ENCODE measurements at regions not wholly inside any gene's neighbourhood (a gene's known extent, or its start where the extent isn't known, plus 50 kb on each side); places are given as distances from the start of the nearest gene placed in this dataset.
"Not testable (repeated sequence)": the region's sequence is repeated elsewhere in the genome, so short reads cannot be mapped to it uniquely, and the experiment has no call there.

DNA sequence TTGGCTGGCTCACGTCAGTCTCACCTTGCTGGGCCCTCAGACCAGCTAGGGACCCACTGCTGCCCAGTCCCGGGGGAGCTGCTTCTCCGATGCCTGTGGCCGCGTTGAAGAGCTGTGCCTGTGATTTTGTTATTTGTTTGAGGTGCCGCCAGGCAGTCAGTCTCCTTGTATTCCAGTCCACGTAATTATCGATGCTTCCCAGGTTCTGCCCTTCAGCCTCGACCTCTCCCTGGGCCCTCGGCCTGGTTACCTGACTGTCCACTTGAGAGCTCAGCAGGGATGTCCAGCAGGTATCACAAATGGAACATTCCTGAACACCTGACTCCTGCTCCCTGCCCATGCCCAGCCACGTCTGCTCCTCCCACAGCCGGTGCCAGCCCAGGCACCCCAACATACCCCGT lies 195.9 kb upstream of the HS6ST1 start:
- DNase-seq = no peak

DNA sequence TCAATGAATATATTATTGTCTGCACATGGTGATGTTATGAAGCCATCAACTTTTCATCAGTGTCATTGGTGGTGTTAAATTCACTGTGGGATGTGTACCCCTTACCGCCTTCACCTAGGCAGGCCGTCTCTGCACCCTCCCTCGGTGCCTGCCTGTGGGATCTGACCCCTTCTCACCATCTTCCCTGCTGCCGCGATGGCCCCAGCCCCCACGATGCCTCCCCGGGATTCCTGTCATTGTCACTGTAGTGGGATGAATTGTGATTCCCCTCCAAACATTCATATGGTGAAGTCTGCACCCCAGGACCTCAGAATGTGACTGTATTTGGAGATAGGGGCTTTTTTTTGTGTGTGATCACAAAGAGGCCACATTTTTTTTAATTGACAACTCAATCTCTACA lies 198.3 kb upstream of the HS6ST1 start:
- no peak for DNase-seq

DNA sequence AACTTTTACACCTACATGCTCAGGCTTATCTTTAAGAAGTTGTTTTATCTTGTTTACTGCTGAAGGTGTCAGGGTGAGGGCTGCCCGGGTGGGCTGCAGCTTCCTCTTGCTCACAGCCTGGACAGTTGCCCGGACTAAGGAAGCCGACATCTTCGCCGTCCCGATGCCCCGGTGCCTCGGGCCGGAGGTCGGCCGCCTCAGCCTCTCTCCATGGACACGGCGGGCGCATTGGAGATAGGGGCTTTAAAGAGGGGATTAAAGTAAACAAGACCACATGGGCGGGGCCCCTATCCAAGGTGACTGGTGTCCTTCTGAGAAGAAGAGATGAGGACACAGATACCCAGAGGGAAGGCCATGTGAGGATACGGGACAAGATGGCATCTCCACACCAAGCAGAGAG lies 200.4 kb upstream of the HS6ST1 start:
- DNase-seq = not testable (repeated sequence)

DNA sequence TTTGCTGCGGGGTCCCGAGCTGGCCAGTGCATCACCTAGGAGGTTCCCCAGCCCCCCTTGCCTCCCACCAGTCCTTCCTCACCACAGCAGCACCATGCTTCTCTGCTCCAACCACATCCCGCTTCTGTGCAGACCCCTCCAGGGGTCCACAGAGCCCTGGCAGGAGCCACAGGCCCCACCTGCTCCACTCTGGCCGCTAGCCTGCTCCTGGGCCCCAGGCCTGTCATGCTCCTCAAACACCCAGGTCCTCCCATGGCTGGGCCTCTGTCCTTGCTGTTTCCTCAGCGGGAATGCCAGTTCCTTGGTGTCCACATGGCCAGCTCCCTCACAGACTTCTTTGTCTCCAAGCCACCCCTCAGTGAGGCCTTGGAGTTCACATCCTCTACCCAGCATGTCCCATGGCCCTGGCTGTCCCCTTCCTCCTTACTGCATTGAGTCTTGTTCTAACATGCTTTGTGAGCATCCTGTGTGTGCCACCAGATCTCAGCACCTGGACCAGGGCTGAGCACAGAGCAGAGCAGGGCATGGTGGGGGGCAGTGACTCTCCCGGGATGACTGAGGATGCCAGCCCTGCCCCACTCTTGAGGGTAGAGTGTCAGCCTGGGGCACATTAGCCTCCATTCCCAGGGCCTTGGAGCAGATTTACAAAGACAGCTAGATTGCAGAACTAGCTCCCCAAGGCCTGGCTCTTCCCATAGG lies 201.0 kb upstream of the HS6ST1 start:
- DNase-seq = no peak

DNA sequence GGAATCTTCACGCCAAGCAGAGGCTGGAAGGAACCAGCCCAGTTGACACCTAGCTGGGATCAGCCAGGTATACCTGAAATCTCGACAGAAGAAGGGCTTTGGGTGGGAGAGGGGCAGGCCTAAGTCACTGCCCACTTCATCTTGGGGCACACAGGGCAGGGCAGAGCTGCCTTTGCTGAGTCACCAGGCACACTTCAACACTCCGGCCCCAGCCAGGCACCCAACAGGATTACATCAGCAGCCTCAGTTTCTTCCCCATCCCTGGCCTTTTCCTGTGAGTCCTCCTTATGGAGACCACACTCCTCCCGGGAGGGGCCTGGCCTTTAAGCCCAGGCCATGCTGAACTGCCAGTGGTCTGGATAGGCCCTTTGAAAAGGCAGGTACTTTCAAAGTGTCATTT lies 201.7 kb upstream of the HS6ST1 start:
- DNase-seq = no peak

DNA sequence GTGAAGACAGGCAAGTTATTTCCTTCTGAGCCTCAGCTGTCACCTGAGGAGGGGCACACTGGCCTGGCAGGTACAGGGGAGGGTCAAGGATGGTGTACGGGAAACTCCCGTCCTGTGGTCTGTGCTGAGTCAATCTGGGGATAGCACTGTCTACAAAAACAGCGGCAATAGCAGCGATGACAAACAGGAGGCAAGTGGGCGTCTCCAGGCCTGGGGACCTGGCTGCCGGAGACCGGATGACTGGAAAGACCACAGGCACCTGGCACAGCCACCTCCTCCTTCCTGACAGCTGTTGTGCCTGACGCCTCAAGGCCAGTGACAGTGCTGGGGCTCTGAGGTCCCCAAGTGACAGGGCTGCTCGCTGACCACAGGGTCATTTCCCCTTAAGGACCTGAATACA lies 202.1 kb upstream of the HS6ST1 start:
- DNase-seq = no peak

DNA sequence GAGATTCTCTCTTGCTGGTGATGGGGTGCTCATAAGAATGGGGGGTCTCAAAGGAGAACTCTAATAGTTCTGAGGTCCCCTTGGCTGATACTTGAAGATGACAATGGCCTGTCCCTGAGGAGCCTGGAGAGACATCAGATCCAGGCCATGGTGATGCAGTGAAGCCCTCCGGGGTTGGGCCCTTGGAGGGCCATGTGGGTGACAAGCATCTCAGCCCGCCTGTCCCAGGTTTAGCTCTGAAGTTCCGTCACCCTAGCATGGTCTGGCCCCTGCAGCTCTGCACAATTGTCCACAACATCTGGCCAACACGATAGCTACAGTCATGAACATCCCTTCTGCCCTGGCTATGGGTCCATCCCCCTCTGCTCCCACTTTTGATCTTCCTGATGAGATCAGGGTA lies 202.8 kb upstream of the HS6ST1 start:
- DNase-seq = no peak

DNA sequence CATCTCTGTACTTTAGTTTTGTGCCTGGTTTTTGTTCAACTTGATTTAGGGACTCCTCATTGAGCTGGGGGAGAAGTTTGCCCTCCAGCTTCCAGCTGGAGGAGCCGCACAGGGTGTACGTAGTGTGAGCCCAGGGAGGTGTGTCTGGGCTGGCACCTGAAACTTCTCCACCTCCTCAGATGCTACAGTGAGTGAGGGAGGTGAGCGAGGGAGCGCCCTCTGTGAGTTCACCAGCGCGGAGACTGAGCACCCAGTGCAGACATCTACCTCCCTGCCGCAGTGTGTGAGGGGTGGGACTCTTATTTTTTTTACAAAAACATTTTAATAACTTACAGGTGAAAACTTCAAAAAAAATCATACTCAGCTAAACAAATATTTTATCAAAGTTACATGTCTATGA lies 204.2 kb upstream of the HS6ST1 start:
- DNase-seq = no peak

DNA sequence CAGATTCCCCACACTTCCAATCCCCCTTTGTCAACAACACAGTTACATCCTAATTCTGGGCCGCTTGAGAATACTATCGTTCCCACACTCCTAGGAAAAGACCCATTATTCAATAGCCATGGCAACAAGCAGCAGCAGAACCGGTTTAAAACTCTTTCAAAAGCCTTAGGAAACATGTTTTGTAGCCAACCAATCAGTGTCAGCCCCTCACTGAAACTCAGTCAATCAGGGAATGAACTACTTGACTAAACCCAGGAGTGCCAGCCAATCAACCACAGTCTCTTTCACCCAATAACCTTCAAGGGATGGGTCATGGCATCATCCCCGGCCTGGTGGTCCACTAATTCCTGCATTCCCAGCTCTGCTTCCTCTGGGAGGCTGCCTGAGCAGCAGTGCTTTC lies 204.8 kb upstream of the HS6ST1 start:
- no peak for DNase-seq

DNA sequence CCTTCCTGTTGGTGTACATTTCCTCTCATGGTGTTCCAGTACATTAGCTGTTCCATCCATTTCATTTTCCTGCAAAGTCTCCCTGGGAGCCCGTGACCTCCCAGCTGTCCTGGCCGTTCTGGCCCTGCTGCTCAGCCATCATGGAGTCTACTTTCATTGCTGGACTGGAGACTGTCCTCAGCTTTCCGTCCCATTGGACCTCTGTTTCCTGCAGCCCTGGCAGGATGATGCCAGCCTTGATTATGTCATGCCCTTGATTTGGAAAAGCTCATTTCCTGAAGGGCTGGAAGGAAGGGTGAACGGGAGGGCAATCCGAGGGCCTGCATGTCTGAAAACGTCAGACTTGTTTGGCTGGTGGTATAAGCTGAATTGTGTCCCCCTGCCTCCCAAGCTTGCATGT lies 205.5 kb upstream of the HS6ST1 start:
- DNase-seq = no peak

DNA sequence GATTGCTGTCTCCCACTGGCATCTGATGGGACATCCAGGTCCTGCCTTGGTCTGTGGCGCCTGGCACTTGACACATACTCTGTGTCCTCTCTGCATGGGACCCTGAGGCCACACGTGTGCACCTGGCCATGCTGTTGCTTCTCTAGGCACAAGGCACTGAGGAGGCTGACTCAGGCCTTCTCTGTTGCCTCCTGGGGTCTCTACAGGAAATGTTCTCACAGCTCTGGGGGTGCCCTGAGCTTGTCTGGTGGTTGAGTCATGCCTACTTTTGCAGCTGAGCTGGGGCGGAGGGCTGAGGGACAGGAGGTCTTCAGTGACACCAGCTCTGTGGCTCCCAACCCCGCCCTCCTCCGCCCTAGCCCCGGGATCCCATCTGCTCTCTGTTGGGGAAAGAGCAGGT lies 207.0 kb upstream of the HS6ST1 start:
- no peak for DNase-seq

DNA sequence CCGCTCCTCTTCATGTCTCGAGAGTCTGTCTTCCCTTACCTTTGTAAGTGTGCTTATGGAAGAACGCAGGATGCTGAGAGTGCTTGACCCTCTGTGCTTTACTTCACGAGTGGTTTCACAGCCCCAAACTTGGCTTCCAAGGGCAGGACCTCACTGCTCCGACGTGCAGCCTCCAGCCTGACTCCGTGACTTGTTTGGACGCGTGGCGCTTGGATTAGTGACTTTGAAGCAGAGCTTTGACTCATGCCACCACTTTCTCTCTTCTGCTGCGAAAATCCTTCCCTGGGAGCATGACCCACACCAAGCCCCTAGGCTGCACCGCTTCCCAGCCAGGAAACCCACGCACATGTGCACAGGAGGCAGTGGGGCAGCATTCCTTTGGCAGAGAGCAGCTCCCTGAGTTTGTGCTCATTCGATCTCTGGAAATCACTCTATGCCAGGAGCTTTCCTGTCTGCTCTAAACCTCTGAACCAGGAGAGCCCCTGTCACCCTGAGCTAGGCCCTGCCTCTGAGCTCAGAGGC lies 207.8 kb upstream of the HS6ST1 start:
- DNase-seq = no peak

DNA sequence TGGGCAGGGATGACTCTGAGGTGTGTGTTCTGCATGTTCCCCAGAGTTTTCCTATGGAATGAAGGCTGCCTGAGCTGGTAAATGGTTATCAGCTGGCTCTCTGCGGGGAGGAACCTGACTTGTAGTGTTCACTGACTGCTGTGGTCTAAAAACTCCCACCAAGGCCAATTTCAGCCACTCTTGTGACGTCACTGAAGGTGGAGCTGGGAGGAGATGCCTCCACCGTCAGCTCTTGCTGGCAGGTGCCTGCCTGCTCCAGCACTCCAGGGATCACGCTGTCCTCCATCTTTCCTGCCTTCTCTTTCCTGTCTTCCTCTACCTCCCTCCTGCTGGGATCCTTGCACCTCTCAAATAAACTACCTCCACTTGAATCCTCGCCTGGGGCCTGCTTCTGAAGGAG lies 209.5 kb upstream of the HS6ST1 start:
- DNase-seq = no peak

DNA sequence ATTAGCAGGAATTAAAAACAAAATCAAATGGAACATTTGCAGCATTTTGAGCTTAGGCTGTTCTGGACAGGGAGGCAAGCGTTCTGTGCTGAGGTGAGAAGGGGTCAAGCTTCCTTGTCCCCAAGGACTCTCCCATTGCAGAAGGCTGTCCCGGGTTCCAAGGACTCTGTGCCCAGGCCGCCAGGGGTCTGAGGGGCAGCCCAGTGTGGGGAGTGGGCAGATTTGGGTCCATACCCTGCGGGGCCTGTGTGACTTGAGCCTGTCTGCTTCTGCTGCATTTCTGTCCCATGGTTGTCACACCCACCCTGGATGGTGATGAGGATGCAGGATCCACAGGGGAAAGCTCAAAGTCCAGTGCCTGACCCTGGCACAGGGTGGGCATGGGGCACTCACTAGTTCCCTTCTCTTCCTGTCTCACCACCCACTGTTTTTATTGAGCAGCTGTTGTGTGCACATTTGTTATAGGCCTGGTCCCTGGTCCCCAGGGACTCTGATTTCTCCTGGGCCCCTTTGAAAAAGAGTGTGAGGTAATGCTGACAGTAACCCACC lies 211.4 kb upstream of the HS6ST1 start:
- DNase-seq = no peak

DNA sequence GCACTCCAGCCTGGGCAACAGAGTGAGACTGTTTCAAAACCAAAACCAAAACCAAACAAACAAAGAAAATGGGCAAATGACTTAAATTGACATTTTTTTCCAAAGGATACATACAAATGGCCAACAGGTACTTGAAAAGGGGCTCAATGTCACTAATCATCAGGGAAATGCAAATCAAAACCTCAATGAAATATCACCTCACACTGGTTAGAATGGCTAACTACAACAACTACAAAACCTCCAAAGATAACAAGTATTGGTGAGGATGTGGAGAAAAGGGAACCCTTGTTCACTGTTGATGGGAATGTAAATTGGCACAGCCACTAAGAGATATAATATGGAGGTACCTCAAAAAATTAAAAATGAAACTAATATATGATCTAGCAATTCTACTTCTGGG lies 213.2 kb upstream of the HS6ST1 start:
- no peak for DNase-seq

DNA sequence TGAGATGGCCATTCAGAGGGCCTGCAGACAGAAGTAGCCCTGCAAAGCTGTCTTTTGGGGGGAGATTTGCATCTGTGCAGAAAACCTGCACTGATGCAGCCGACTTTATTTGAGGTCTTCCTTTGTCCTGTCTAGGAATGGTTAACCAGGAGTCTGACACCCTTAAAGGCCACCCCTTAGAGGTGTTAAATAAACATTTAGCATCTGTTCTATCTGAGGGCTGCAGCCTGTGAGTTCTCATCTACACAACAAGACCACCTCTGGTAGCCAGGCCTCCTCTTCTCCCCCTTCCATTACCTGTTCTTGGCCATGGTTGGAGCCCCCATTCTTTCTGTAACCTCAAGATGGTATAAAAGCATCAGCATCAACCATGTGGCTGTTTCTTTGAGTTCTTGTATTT lies 214.4 kb upstream of the HS6ST1 start:
- no peak for DNase-seq

DNA sequence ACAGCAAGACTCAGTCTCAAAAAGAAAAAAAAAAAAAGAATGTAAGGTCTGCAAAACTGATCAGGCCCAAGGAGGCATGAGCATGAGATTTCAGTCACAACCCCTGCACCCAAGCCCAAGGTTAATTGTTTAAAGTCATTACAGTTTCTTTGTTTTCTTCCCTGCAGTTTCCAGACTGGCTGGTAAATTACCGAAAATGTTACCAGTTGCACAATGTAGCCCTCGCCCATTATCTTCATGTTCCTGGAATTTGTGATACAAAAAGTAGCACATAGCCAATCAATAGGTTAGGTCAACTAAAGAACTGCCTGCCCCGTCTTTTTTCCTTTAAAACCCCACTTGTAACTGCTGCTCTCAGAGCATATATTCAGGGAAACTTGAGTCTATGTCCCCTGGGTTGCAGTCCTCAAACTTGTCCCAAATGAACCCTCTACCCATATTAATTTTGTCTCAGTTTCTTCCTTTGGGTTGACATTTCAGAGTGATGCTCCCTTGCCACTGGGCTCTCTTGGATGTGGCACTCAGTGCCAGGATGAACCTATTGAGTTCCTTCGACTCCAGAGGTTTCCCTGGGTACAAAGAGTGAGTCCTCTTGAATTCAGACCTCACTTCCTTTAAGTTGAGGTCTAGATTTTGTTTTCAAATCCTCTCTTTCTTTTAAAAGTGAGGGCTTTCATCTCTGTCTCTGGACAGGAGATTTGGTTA lies 216.2 kb upstream of the HS6ST1 start:
- no peak for DNase-seq

DNA sequence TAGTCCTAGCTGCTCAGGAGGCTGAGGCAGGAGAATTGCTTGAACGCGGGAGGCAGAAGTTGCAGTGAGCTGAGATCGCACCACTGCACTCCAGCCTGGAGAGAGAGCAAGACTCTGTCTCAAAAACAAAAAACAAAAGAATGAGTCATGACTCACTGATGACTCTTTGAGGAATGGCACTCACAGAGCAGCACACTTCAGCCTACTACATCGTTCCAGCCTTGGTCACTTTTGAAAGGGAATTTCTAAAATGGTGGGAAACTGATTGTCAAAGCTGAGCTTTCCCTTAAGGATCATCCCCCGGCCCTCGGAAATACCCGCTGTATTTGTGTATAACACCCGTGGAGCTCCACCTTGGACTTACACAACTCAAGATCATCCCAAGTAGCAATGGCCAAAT lies 217.3 kb upstream of the HS6ST1 start:
- no peak for DNase-seq

DNA sequence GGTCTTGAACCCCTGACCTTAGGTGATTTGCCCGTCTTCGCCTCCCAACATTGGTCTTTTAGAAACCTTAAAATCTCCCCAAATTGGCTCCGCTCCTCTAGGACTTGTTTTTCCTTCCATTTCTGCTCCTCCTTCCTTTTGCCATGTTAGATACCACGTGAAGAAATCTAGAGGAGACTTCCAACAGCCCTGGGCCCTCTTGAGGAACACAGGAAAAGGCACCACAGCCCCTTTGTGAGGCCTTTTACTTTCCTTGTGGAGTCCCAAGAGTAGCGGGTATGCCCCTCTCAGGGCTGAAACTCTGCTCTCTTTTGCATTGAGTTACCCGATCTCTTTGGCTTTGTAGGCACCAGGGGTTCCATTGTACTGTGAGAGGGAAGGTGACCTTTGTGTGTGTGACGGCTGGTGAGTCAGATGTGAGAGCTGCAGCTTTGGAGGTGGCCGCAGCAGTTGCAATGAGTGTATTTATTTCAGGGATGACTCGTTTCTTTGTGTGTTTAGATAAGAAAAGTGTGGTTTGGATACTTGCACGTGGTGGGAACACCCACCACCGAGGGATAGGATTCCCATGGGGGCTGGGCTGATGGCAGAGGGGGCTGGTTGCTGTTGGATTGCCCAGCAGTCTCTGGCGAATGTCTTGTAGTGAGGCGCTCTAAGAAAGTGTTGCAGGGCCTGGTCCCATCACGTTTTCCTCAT lies 218.4 kb upstream of the HS6ST1 start:
- no peak for DNase-seq

DNA sequence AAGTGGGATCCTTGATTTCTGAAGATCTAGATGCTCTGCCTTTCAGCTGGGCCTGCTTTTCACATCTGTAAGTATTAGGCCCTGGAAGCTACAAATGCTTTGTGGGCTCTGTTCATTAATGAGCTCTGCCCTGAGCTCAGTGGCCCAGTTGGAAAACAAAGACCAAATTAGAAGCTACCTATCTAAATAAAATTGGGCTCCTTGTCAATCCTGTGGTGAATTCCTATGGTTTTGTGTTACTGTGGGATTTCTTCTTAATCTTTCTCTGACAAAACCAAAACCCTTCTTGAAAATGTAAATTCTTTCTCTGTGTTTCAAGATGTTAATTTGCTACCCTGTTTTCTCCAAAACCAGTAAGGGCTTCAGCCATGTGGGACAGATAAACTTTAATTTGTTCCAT lies 219.0 kb upstream of the HS6ST1 start:
- no peak for DNase-seq

DNA sequence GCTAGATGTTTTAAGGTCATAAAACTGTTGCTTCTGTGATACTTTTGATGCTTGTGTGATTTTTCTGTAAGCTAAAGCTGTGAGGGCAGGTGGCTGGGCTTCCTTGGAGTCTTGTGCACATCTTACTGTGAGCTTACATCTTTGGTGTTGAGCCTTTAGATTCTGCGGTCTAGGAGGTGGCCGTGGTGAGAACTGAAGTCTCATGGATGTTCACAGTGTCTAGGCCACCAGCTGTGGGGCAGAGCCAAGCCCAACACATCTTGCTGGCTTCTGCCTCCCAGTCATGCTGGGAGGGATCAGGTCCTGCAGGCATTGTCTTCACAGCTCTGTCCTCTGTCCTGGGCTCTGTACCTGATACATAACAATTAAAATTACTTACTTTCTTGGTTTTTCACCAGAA lies 219.7 kb upstream of the HS6ST1 start:
- DNase-seq = no peak

DNA sequence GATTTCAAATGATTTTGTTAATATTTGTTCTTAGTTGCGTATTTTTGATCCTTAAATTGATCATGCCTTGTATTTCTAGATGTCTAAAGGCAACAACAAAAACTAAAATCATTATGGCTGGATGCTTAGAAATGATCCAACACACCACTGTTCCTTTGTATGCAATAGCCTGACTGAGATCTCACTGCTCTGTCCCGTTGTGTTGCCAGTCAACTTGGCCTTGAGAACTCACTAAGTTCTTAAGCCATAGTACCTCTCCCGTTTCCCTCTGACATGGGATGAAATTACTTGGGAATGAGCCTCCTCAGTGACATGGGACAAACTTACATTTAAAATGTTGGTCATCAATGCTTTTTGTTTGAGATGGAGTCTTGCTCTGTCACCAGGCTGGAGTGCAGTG lies 222.0 kb upstream of the HS6ST1 start:
- DNase-seq = no peak

DNA sequence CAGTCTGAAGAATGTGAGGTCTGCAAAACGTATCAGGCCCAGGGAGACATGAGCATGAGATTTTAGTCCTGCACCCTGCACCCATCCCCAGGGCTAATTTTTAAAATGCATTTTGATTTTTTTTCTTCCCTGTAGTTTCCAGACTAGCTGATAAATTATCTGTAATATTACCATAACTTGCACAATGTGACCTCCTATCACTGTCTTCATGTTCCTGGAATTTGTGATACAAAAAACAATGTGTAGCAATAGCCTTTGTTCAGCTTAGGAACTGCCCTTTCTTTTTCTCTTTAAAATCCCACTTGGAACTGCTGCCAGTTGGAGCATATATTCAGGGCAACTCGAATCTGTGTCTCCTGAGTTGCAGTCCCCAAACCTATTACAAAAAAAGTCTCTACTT lies 222.8 kb upstream of the HS6ST1 start:
- no peak for DNase-seq

DNA sequence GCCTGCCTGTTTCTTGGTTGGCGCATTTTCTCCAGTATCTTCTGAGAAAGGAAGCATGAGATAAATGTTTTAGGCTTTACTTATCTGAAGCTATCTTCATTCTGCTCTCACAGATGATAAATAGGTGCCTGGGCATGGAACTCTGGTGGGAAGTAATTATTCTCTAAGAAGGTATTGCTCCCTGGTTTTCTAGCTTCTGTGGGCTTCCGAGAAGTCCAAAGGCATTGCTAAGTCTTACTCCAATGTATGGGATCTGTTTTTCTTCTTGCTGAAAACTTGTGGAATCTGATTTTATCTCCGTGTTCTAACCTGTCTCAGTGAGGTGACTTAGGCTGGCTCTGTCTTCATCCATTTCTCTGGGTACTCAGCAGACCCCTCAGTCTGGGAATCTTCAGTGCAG lies 224.4 kb upstream of the HS6ST1 start:
- no peak for DNase-seq
